T1000 (cell line): ENCODE measurements at regions not wholly inside any gene's neighbourhood (a gene's known extent, or its start where the extent isn't known, plus 50 kb on each side); places are given as distances from the start of the nearest gene placed in this dataset.
A peak's percentile ranks its signal among the peaks of the same experiment; 100 is the strongest.

ENCODE experiments used
- DNase-seq: peaks from one replicate; lab custom pipeline; 2025; ENCODE audit warnings: mixed read lengths; lab: John Stamatoyannopoulos, UW

GRCh38 chr1:115233598-115233997 is 104.5 kb downstream of the NGF start:
- DNase-seq, result peak; percentile 22

GRCh38 chr1:115230281-115230680 is 107.8 kb downstream of the NGF start:
- DNase-seq, result no peak

- DNase-seq, result no peak
Observed at GRCh38 chr1:115229016-115229415, 109.0 kb downstream of the NGF start.

- DNase-seq, result no peak
Observed at GRCh38 chr1:115228191-115228590, 109.9 kb downstream of the NGF start.

- no peak for DNase-seq
Observed at GRCh38 chr1:115227346-115228082, 110.5 kb downstream of the NGF start.

- DNase-seq, result no peak
Observed at GRCh38 chr1:115225993-115226685, 111.9 kb downstream of the NGF start.

GRCh38 chr1:115224636-115225035 is 113.4 kb downstream of the NGF start:
- no peak for DNase-seq

GRCh38 chr1:115222616-115223402 is 115.2 kb downstream of the NGF start:
- no peak for DNase-seq

- no peak for DNase-seq
Observed at GRCh38 chr1:115220340-115221270, 117.4 kb downstream of the NGF start.

GRCh38 chr1:115219927-115220326 is 118.1 kb downstream of the NGF start:
- no peak for DNase-seq

- no peak for DNase-seq
Observed at GRCh38 chr1:115218699-115219098, 119.3 kb downstream of the NGF start.

GRCh38 chr1:115218034-115218405 is 120.0 kb downstream of the NGF start:
- DNase-seq, result no peak

GRCh38 chr1:115217150-115218033 is 120.7 kb downstream of the NGF start:
- no peak for DNase-seq

GRCh38 chr1:115215703-115216521 is 122.1 kb downstream of the NGF start:
- DNase-seq, result no peak

GRCh38 chr1:115215110-115215509 is 122.9 kb downstream of the NGF start:
- DNase-seq, result no peak

GRCh38 chr1:115214098-115214497 is 124.0 kb downstream of the NGF start:
- DNase-seq, result no peak

GRCh38 chr1:115213130-115213529 is 123.8 kb upstream of the TSPAN2 start:
- DNase-seq, result no peak

GRCh38 chr1:115211071-115211745 is 121.9 kb upstream of the TSPAN2 start:
- no peak for DNase-seq

- DNase-seq, result peak; percentile 54
Observed at GRCh38 chr1:115210302-115210711, 121.0 kb upstream of the TSPAN2 start.
